HG03045 (cell line): ENCODE measurements at regions not wholly inside any gene's neighbourhood (a gene's known extent, or its start where the extent isn't known, plus 50 kb on each side); places are given as distances from the start of the nearest gene placed in this dataset.

Experiments
- ATAC-seq: cut with Tn5 transposase; IDR thresholded peaks from one replicate; pipeline ENCODE4 v1.9.1; 2021; ENCODE audit warnings: mild to moderate bottlenecking, moderate library complexity; ENCODE audit not compliant: unreplicated experiment

- ATAC-seq, result no peak
Observed at GRCh38 chr15:100808691-100809090, 70.9 kb upstream of the ALDH1A3 start.

GRCh38 chr15:100809151-100809550, 70.5 kb upstream of the ALDH1A3 start:
- ATAC-seq, result no peak

DNA sequence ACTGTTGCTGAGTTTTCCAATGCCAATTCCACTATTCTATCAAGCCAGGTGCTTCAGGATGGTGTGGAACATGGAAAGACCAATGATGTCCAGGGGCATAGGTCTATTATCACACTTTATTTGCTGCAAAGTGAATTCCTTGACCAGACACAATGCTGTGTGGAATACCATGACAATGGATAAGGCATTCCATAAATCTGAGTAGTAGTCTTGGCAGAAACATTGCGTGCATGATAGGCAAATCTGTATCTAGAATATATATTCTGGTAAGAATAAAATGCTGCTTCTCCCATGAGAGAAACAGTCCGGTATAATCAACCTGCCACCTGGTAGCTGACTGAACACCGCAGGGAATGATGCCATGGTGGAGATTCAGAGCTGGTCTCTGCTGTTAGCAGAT, 70.0 kb upstream of the ALDH1A3 start:
- no peak for ATAC-seq

GRCh38 chr15:100810229-100810628, 69.4 kb upstream of the ALDH1A3 start:
- no peak for ATAC-seq

DNA sequence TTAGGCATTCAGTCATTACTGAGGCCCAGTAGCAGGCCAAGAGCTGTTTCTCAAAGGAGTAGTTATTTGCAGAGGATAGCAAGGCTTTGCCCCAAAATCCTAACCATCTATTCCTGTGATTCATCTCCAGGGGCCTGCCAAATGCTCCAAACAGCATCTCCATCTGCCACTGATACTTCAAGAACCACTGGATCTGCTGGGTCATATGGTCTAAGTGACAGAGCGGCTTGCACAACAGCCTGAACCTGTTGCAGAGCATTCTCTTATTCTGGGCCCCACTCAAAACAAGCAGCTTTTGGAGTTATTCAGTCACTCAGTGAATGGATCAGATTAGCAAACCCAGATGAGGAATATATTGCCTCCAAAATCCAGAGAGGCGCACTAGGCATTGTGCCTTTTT, 68.8 kb upstream of the ALDH1A3 start:
- no peak for ATAC-seq

DNA sequence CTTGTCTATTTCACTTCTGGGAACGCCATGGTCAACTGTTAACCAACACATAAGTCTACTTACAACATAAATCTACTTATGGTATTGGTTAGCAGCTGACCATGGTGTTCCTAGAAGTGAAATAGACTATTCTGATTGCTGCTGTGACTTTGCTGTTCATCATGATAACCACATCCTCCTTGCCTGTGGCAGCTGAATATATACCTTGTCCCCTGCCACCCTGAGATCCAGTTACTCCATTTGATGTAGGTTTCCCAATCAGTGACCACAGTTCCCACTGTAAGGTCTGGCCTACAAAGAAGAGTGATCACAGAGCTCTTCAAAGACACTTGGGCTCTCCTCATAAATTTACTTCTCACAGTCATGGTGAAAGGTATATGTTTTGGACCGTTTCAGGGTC, 66.8 kb upstream of the ALDH1A3 start:
- ATAC-seq, result no peak

- ATAC-seq, result no peak
Observed at GRCh38 chr15:100818927-100819326, 60.7 kb upstream of the ALDH1A3 start.

DNA sequence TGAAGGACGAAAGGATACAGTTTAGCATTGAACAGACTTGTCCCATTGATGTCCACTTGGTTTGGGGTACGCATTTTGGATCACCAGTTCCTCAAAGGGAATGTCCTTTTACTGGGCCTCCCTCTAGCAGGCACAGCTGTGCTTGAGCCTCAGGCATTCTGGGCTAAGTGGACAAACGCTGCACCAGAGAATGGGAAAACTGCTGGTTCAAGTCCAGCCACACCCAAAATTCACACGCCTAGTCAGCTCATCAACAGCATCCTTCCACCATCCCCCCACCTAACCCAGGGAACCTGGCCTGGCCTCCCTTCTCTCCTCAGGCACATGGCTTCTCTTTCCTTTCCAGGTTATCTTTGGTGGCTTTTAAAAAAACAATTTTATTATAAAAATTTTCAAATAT, 59.1 kb upstream of the ALDH1A3 start:
- ATAC-seq, result no peak

GRCh38 chr15:100821327-100821726, 58.3 kb upstream of the ALDH1A3 start:
- ATAC-seq, result no peak

GRCh38 chr15:100824211-100824610, 55.4 kb upstream of the ALDH1A3 start:
- ATAC-seq, result no peak

GRCh38 chr15:100829457-100829856, 50.2 kb upstream of the ALDH1A3 start:
- ATAC-seq, result no peak
